WERI-Rb-1 (cell line): ENCODE measurements at regions not wholly inside any gene's neighbourhood (a gene's known extent, or its start where the extent isn't known, plus 50 kb on each side); places are given as distances from the start of the nearest gene placed in this dataset.

Experiments used
- DNase-seq: peaks from one replicate; pipeline ENCODE4 v3.0.0-alpha.2; 2020
- H3K27ac ChIP-seq: fragments of 250-450 bp; sonication (Bioruptor Pico); 2 replicates; pipeline ENCODE4 v1.5.1; 2020; ENCODE audit warnings: mild to moderate bottlenecking, moderate library complexity
- H3K27me3 ChIP-seq: fragments of 250-450 bp; sonication (Bioruptor Pico); 2 replicates; pipeline ENCODE4 v1.5.1; 2021; ENCODE audit warnings: mild to moderate bottlenecking, low read depth, moderate library complexity; ENCODE audit not compliant: insufficient read depth, severe bottlenecking
- H3K36me3 ChIP-seq: fragments of 250-450 bp; sonication (Bioruptor Pico); 2 replicates; pipeline ENCODE4 v1.5.1; 2020; ENCODE audit warnings: mild to moderate bottlenecking, moderate library complexity
- H3K4me3 ChIP-seq: 2 replicates; pipeline ENCODE4 v1.5.1; 2011; ENCODE audit warnings: low read depth, mild to moderate bottlenecking, control low read depth, low read length
- H3K9me3 ChIP-seq: fragments of 250-450 bp; sonication (Bioruptor Pico); 2 replicates; pipeline ENCODE4 v1.5.1; 2021; ENCODE audit warnings: mild to moderate bottlenecking, moderate library complexity; ENCODE audit not compliant: severe bottlenecking
- TF ChIP-seq, protein P1 (sequence below): IDR thresholded peaks from 2 replicates; pipeline ENCODE4 v1.5.1; 2011; ENCODE audit warnings: low read depth, mild to moderate bottlenecking, control low read depth, inconsistent platforms, low read length

DNA sequence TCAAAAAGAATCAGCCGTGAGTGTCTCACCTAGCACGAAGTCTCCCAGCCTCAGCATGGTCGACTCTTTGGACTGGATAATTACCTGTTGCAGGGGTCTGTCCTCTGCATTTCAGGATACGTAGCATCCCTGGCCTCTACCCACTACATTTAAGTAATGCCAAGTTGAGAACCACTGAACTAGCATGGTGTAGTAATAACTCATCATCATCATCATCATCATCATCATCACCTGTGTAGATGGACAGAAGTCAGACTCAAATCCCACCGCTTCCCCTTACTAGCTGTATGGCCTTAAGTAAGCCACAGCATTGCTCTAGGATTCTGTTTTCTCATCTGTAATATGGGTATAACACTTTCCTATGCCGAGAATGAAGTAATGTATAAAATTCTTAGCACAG lies 373.1 kb upstream of the XYLT1 start:
- H3K27ac ChIP-seq, result no peak overlapping the region
- no peak for DNase-seq
- TF ChIP-seq, protein P1, sequence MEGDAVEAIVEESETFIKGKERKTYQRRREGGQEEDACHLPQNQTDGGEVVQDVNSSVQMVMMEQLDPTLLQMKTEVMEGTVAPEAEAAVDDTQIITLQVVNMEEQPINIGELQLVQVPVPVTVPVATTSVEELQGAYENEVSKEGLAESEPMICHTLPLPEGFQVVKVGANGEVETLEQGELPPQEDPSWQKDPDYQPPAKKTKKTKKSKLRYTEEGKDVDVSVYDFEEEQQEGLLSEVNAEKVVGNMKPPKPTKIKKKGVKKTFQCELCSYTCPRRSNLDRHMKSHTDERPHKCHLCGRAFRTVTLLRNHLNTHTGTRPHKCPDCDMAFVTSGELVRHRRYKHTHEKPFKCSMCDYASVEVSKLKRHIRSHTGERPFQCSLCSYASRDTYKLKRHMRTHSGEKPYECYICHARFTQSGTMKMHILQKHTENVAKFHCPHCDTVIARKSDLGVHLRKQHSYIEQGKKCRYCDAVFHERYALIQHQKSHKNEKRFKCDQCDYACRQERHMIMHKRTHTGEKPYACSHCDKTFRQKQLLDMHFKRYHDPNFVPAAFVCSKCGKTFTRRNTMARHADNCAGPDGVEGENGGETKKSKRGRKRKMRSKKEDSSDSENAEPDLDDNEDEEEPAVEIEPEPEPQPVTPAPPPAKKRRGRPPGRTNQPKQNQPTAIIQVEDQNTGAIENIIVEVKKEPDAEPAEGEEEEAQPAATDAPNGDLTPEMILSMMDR, result no peak
- H3K36me3 ChIP-seq, result no peaks in the 10 kb centered on the region
- no peaks in the 10 kb centered on the region for H3K27me3 ChIP-seq
- no peak overlapping the region for H3K4me3 ChIP-seq
- H3K9me3 ChIP-seq, result no peaks in the 10 kb centered on the region

DNA sequence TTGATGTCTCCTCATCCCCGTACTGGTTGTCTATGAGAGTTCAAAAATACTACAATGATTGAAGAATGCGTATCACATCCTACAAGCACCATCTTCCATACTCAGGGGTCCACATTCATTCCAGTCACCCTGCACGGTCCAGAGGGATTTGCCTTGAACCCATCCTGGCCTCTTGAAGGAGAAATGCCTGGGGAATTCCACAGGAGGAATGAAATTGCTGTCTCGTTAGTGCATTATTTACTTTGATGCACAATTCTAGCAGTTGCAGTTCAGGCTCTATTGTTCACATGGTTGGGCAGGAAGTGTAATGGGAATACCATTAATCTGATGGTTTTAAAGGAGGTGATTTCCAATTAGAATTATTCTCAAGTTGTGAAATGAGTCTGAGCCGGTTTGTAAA lies 369.1 kb upstream of the XYLT1 start:
- Histone ChIP-seq H3K27ac (no peak overlapping the region), H3K36me3 (no peaks in the 10 kb centered on the region), H3K27me3 (no peaks in the 10 kb centered on the region), H3K4me3 (no peak overlapping the region), H3K9me3 (no peaks in the 10 kb centered on the region)
- no peak for DNase-seq
- TF ChIP-seq, protein P1, result no peak

DNA sequence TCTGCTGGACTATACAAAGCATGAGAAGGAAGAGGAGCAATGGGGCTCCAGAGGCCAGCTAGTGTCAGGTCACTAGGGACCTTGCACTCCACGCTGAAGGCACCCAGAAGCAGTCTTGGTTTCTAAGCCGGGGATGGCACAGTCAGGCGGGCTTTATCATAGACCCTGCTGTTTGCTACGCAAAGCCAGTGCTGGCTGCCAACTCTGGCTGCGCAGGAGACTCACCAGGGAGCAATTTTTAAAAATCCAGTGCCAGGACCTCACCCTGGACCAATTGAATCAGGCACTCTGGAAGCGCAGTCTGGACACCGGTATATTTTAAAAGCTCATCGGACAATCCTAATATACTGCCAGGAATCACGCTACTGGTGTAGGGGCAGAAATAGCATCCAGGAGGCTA lies 368.5 kb upstream of the XYLT1 start:
- H3K4me3 ChIP-seq, result no peak overlapping the region
- no peak for DNase-seq
- TF ChIP-seq, protein P1, result no peak
- no peaks in the 10 kb centered on the region for H3K27me3 ChIP-seq
- no peak overlapping the region for H3K27ac ChIP-seq
- no peaks in the 10 kb centered on the region for H3K36me3 ChIP-seq
- no peaks in the 10 kb centered on the region for H3K9me3 ChIP-seq

DNA sequence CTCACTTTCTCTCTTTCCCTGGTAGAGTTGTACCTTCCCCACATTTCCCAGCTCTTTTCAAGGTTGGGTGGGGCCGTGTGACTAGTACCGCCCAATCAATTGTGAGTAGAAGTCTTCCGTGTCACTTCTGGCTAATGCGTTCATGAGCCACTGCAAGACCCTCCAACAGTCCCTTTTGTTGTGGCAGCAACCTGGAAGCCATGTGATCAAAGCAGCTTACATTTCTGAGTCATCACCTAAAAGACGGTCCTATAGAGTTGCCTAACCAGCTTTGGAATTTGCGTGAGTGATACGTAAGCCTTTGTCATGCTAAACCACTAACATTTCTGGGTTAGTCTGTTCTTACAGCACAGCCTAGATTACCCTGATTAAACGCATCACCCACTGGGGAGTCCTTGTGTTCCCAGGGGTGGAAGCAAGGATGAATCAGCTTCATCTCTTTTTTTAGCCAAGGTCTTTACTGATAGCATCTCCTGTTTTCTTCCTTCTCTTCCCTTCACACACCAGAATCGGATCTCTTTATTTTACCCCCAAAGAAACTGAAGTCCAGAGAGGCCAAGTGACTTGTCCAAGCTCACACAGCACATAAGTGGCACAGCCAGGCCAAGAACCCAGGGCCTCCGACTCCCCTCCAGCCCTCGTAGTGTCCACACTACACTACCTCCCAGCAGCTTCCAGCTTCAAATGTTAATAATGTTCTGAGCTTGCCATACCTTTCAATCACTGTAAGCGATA lies 366.3 kb upstream of the XYLT1 start:
- Histone ChIP-seq H3K9me3 (no peaks in the 10 kb centered on the region), H3K4me3 (no peak overlapping the region), H3K27me3 (no peaks in the 10 kb centered on the region), H3K36me3 (no peaks in the 10 kb centered on the region), H3K27ac (no peak overlapping the region)
- DNase-seq, result peak; percentile 16
- TF ChIP-seq, protein P1, result no peak

DNA sequence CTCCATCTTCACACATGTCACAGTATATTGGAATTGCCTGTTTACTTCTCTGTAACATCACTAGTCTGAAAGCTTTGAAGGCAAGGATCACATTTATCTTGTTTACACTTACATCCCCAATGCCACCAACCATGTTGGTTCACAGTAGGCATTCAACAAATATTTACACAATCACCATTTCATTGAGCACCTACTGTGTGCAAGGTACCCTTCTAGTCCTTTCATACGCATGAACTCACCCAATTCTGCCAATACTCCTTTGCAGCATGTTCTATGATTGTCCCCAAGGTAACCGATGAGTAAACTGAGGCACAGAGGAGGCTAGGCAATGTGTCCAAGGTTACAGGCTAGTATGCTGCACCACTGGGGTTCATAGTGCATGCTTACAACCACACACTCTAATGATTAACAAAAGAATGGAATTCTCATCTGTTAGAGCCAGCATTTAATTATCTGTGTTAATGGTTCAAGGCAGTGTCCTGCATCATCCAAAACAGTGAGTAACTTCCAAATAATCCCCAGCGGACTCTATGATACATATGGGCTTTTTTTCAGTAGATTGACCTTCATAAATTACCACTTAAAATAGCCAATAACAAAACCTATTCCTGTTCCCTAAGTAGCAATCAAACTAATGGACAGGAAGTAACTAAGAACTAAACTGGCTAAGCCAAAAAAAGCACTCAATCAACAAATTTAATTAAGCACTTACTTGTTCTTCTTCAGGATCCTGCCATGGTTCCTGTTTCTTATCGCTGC lies 364.5 kb upstream of the XYLT1 start:
- H3K36me3 ChIP-seq, result no peaks in the 10 kb centered on the region

More for the DNA sequence above, 364.5 kb upstream of the XYLT1 start:
- Histone ChIP-seq H3K9me3 (no peaks in the 10 kb centered on the region), H3K27me3 (no peaks in the 10 kb centered on the region), H3K4me3 (no peak overlapping the region), H3K27ac (no peak overlapping the region)
- TF ChIP-seq, protein P1, result no peak
- no peak for DNase-seq
